Stimulated activated CD8-positive, alpha-beta memory T cell treated with anti-CD3 and anti-CD28 coated beads, Interleukin-4, amount 100 ng/mL, for 48 hours (primary cell): ENCODE measurements at regions not wholly inside any gene's neighbourhood (a gene's known extent, or its start where the extent isn't known, plus 50 kb on each side); places are given as distances from the start of the nearest gene placed in this dataset.
A peak's percentile ranks its signal among the peaks of the same experiment; 100 is the strongest.
"Not testable (repeated sequence)": the region's sequence is repeated elsewhere in the genome, so short reads cannot be mapped to it uniquely, and the experiment has no call there.

ENCODE experiments used
- DNase-seq: peaks from one replicate; pipeline ENCODE4 v3.0.0-alpha.2; 2020

GRCh38 chr15:53209396-53210042 lies 419.4 kb upstream of the ONECUT1 start:
- no peak for DNase-seq

- no peak for DNase-seq
These were observed 418.6 kb upstream of the ONECUT1 start for GRCh38 chr15:53208751-53209150.

GRCh38 chr15:53203454-53203853 lies 413.3 kb upstream of the ONECUT1 start:
- no peak for DNase-seq

- no peak for DNase-seq
These were observed 412.7 kb upstream of the ONECUT1 start for GRCh38 chr15:53202876-53203275.

- DNase-seq, result peak; percentile 68
These were observed 407.3 kb upstream of the ONECUT1 start for GRCh38 chr15:53197426-53197839.

GRCh38 chr15:53196788-53197187 lies 406.7 kb upstream of the ONECUT1 start:
- no peak for DNase-seq

GRCh38 chr15:53196242-53196641 lies 406.1 kb upstream of the ONECUT1 start:
- DNase-seq, result no peak

- no peak for DNase-seq
These were observed 403.0 kb upstream of the ONECUT1 start for GRCh38 chr15:53193149-53193548.

GRCh38 chr15:53189860-53190259 lies 399.7 kb upstream of the ONECUT1 start:
- no peak for DNase-seq

- DNase-seq, result not testable (repeated sequence)
These were observed 393.3 kb upstream of the ONECUT1 start for GRCh38 chr15:53183449-53183848.

GRCh38 chr15:53171571-53171970 lies 381.4 kb upstream of the ONECUT1 start:
- DNase-seq, result no peak

GRCh38 chr15:53166684-53167201 lies 376.6 kb upstream of the ONECUT1 start:
- DNase-seq, result no peak

- DNase-seq, result no peak
These were observed 376.0 kb upstream of the ONECUT1 start for GRCh38 chr15:53165988-53166683.

- DNase-seq, result no peak
These were observed 370.1 kb upstream of the ONECUT1 start for GRCh38 chr15:53160092-53160704.

GRCh38 chr15:53159458-53159857 lies 369.3 kb upstream of the ONECUT1 start:
- DNase-seq, result no peak

GRCh38 chr15:53158995-53159394 lies 368.9 kb upstream of the ONECUT1 start:
- no peak for DNase-seq

- DNase-seq, result no peak
These were observed 343.2 kb upstream of the ONECUT1 start for GRCh38 chr15:53133255-53133850.

- no peak for DNase-seq
These were observed 340.8 kb upstream of the ONECUT1 start for GRCh38 chr15:53130943-53131342.

- DNase-seq, result no peak
These were observed 339.2 kb upstream of the ONECUT1 start for GRCh38 chr15:53129121-53129904.

- DNase-seq, result no peak
These were observed 338.5 kb upstream of the ONECUT1 start for GRCh38 chr15:53128652-53129051.

- no peak for DNase-seq
These were observed 336.0 kb upstream of the ONECUT1 start for GRCh38 chr15:53126144-53126543.

GRCh38 chr15:53122818-53123217 lies 332.7 kb upstream of the ONECUT1 start:
- DNase-seq, result no peak

GRCh38 chr15:53116915-53117314 lies 326.8 kb upstream of the ONECUT1 start:
- DNase-seq, result not testable (repeated sequence)
